GM18520 (cell line): ENCODE measurements at regions not wholly inside any gene's neighbourhood (a gene's known extent, or its start where the extent isn't known, plus 50 kb on each side); places are given as distances from the start of the nearest gene placed in this dataset.

Experiments used
- ATAC-seq: cut with Tn5 transposase; IDR thresholded peaks from one replicate; pipeline ENCODE4 v1.9.1; 2021; ENCODE audit not compliant: unreplicated experiment

DNA sequence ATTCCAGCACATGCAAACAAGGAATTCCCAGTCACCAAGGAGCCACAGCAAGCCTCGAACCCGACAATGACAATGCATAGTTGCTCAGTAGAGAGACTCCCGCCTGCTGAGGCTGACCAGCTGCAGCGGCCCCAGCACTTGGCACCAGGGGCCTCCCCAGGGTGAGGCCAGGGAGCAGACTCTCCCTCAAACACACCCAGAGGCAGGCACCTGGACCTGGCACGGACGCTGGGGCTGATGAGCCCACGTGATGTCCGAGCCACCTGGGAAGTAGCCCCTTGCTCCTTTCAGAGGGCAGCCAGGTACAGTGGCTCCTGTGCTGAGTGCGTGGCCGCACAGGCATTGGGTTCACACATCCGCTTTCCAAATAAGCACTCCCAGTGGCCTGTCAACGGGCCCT is 315.9 kb upstream of the TGFBR2 start:
- no peak for ATAC-seq

- ATAC-seq, result no peak
These were observed 314.1 kb upstream of the TGFBR2 start for GRCh38 chr3:30292192-30292893.

GRCh38 chr3:30293621-30294240 is 312.7 kb upstream of the TGFBR2 start:
- ATAC-seq, result no peak

DNA sequence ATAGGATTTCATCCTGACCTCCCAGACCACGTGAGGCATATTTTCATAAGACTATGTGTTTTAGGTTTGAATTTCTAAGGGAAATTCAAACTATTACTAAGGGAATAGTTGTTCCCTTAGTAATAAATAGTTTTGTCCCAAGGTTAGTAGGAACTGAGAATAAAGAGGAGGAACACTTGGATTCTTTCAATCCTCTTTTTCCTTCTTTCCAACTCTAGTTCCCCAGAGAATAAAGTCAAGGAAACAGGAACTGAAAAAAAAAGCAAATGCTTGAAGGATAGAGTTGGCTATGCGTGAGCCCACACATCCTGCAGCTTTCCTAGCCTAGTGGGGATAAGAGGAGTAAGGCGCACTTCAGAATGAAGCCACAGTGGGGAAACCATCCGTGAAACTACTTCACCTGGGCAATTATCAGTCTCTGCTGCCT is 312.1 kb upstream of the TGFBR2 start:
- ATAC-seq, result no peak

DNA sequence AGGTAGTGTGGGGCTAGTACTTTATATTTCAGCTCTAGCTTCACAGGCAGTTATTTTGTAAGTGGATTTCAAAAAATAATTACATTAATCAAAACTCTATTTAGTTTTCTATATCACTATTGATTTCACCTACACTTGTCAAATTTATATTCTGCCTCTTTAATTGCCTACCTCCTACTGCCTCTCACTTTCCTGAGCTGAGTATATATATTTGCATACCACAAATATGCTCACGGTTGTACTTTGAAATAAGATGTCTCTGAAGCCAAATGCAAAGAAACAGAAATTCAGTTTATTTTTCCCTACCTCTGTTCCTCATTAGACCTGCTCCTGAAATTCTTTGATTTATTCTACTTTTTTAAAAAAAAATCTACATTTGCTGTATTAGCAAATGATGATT is 309.3 kb upstream of the TGFBR2 start:
- ATAC-seq, result no peak

- no peak for ATAC-seq
These were observed 306.6 kb upstream of the TGFBR2 start for GRCh38 chr3:30299674-30300385.

DNA sequence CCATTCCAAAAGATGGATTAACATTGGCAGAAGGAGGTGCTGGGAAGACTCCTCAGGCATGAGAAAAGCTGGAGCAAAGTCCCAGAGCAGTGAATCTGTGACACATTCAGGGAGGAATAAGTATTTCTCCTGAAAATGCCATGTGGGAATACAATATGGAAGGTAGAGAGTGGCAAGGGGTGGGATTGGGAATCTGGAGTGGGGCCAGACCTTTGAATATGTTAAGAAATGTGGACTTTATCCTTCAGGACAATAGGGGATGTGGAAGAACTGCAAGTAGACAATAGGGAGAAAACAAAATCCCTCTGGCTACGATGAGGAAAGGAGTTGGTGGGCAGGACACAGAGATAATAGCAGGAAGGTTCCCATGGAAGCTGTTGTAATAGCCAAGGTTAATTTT is 305.6 kb upstream of the TGFBR2 start:
- ATAC-seq, result no peak

- peak; percentile 49 for ATAC-seq
These were observed 304.4 kb upstream of the TGFBR2 start for GRCh38 chr3:30302027-30302426.

DNA sequence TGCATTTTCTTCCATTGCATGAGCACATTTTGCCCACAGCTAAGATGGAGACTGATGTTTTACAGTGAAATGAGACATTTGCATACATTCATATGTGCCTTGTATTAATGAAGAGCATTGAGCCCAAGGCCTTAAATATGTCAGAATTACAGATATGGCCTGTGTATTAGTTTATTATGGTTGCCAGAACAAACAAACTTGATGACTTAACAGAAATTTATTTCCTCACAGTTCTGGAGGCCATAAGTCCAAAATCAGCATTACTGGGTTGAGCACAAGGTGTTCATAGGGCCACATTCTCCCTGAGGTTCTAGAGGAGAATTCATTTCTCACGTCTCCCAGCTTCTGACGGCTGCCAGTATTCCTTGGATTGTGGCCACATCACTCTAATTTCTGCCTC is 302.6 kb upstream of the TGFBR2 start:
- no peak for ATAC-seq

GRCh38 chr3:30305021-30305420 is 301.4 kb upstream of the TGFBR2 start:
- ATAC-seq, result no peak

- no peak for ATAC-seq
These were observed 299.5 kb upstream of the TGFBR2 start for GRCh38 chr3:30306896-30307295.

DNA sequence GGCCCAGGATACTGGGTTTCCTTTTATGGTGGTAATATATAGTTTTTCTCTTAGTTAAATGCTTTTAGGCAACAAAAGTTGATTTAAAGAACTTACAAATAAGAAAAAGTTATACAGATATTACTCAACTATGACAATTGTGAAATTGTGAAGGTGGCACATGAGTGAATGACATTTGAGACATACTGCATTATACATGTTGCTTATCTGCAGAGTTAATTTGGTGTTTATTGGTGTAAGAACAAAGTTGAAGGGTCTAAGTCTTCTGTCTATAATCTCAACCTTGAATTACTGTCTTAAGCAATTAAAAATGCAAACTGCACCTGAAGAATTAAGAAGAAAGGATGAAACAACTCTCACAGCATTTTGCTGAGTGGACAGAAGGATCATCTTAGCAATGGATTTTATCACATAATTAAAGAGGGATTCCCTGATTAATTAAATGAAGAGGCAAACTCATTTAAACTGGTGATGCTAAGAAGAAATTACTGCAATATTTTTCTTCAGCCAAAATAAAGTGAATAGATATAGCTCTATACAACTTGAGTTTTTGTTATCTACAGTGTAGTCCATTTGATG is 298.9 kb upstream of the TGFBR2 start:
- no peak for ATAC-seq

DNA sequence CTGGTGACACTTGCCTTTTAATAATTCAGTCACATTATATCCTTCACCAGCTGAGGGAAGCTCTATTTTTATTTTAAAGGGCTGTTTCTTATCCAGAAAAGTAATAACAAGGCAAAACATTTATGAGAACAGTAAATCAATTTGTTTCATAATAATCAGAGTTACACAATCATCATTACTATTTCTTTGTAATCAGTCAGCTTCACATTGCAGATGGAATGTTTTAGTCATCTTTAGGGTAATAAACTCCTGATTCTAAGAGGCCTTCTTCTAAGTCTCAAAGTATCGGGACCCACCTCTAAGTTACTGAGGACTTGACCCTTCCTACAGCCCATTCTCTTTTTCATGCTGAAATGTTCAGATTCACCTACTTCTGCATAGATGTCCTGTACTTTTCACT is 298.3 kb upstream of the TGFBR2 start:
- ATAC-seq, result no peak

GRCh38 chr3:30309961-30310954 is 296.1 kb upstream of the TGFBR2 start:
- no peak for ATAC-seq

- ATAC-seq, result no peak
These were observed 294.6 kb upstream of the TGFBR2 start for GRCh38 chr3:30311781-30312180.

DNA sequence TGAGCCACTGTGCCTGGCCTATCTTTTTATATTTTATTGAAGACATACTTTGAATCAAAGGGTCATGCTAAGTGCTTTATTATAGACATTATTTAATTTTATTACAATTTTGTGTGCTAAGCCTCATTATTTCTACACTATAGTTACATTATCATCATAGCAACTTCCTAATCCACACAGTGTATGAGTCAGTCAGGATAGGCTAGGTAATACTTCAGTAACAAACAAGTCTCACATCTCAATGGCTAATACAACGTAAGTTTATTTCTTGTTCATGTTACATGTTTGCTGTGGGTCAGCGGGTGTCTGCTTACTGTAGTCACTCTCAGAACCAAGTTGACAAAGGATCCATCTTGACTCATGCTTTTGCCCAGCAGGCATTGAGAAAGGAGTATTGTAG is 292.6 kb upstream of the TGFBR2 start:
- no peak for ATAC-seq

DNA sequence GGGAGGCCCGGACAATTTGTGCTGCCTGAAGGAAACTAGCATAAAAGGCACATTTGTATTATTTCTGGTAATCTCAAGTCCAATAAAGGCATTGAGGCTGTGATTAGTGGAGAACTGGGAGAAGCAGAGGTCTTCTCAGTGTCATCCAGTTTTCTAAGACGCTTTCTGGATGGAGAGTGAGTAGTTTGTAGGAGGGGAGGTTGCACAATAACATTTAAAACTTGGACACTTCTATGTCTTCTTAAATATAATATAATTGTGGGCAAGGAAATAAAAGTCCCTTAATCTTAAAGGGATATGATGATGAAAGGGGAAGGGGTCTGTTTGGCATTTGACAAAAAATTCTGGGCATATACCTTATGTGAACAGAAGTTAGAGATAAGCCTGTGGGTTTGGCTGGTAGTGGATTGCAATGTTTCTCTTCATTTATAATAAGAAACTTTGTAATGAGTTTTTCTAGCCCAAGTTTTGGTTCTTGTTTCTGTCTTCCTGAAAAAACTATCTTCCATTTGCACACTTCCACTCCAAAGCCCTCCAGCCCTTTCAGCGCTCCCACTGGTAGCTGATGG is 291.6 kb upstream of the TGFBR2 start:
- no peak for ATAC-seq

- ATAC-seq, result no peak
These were observed 291.0 kb upstream of the TGFBR2 start for GRCh38 chr3:30315447-30315846.

DNA sequence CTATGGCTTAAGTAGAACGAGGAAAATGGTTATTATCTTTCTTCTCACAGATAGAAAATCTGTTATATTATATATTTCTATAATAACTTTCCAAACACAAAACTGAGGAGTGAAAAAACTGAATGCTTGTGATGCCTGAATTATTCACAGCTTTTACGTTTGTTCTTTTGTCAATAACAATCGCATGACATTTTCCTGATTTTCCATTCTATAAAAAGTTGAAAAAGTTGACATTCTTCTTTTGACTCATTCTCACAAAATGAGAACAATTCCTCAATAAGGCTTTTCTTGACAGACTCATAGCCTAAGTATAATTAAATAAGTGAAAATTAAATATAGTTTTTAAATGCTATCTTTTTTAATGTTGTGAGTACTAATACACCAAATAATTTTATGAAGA is 288.8 kb upstream of the TGFBR2 start:
- no peak for ATAC-seq

DNA sequence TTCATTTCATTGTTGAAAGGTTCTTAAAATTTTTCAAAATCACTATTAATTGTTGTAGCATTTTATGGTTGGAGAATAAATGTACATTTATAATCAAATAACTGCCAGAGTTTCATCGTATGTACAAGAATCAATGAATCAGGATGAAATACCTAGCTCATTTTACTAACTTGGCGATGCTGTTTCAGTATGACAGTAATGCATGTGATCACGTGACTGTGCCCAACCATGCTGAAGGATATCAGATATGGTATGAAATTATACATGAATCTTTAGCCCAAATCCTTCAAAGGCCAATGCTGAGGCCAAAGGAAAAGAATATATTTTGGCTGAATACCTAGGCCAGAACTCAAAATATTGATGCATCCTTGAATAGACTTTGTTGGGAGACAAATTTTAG is 288.3 kb upstream of the TGFBR2 start:
- no peak for ATAC-seq
